ENCODE measurements at regions not wholly inside any gene's neighbourhood (a gene's known extent, or its start where the extent isn't known, plus 50 kb on each side); places are given as distances from the start of the nearest gene placed in this dataset.

- TF ChIP-seq CTCF (conservative IDR thresholded peaks at IDR 0.05; ENCODE audit: low read depth, low read length) = no peak
- no peak for TF ChIP-seq EZH2 (IDR thresholded peaks at IDR 0.05; ENCODE audit: borderline replicate concordance, low read depth, low read length, poor library complexity, severe bottlenecking)
Measured at GRCh38 chr5:72722792-72723452, 93.5 kb upstream of the TNPO1 start.
